ENCODE measurements at regions not wholly inside any gene's neighbourhood (a gene's known extent, or its start where the extent isn't known, plus 50 kb on each side); places are given as distances from the start of the nearest gene placed in this dataset.
"Not testable (repeated sequence)": the region's sequence is repeated elsewhere in the genome, so short reads cannot be mapped to it uniquely, and the experiment has no call there.

DNA sequence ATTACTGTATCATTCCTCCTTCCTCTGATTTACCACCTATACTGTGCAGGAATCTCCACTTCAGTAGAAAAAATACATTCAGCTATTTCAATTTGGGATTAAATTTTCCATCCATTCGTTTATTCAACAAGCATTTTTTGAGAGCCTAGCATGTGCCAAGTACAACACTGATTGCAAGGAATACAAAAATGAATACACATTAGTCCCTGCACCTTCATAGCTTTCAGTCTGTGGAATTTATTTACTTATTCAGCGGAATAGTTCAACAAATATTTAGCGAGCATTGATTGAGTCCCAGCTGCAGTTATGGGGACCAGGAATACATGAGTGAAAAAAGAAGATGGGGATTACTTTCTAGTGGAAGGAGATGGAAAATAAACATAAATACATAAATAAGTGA is 606.8 kb upstream of the TBL1XR1 start:
- Histone ChIP-seq H3K9me3 (ENCODE audit: low read length) (no peaks in the 10 kb centered on the region), H3K36me3 (ENCODE audit: insufficient read depth, low read length) (no peaks in the 10 kb centered on the region), H3K4me1 (ENCODE audit: insufficient read depth, low read length) (no peaks in the 10 kb centered on the region), H3K27me3 (ENCODE audit: insufficient read depth, low read length) (no peaks in the 10 kb centered on the region), H2AFZ (ENCODE audit: low read depth, low read length) (no peak overlapping the region), H3K4me3 (ENCODE audit: low read length) (no peak overlapping the region)

DNA sequence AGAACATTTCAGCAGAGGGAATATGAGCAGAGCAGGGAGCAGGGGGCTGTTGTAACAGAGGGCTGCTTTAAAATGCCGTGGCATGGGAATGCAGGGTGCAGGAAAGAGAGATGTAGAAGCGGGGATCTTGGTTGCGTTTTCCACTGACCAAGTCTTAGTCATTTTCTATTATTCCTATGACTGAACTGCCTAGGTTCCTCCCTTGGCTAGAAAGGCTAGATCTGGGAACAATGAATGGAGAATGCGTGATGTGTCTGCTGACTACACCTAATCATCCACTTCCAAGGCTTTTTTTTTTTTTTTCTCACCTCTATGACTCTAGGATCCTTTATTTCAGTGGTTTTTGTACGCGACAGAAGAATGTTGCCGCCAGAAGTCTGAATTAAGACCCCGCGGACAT is 607.4 kb upstream of the TBL1XR1 start:
- Histone ChIP-seq H2AFZ (ENCODE audit: low read depth, low read length) (no peak overlapping the region), H3K4me1 (ENCODE audit: insufficient read depth, low read length) (no peaks in the 10 kb centered on the region), H3K27me3 (ENCODE audit: insufficient read depth, low read length) (no peaks in the 10 kb centered on the region), H3K36me3 (ENCODE audit: insufficient read depth, low read length) (no peaks in the 10 kb centered on the region), H3K4me3 (ENCODE audit: low read length) (no peak overlapping the region), H3K9me3 (ENCODE audit: low read length) (no peaks in the 10 kb centered on the region)

- Histone ChIP-seq H3K4me3 (ENCODE audit: low read length) (no peak overlapping the region), H3K36me3 (ENCODE audit: insufficient read depth, low read length) (no peaks in the 10 kb centered on the region), H3K9me3 (ENCODE audit: low read length) (no peaks in the 10 kb centered on the region), H3K27me3 (ENCODE audit: insufficient read depth, low read length) (no peaks in the 10 kb centered on the region), H2AFZ (ENCODE audit: low read depth, low read length) (no peak overlapping the region), H3K4me1 (ENCODE audit: insufficient read depth, low read length) (no peaks in the 10 kb centered on the region)
Observed at GRCh38 chr3:177807150-177807875, 610.0 kb upstream of the TBL1XR1 start.

DNA sequence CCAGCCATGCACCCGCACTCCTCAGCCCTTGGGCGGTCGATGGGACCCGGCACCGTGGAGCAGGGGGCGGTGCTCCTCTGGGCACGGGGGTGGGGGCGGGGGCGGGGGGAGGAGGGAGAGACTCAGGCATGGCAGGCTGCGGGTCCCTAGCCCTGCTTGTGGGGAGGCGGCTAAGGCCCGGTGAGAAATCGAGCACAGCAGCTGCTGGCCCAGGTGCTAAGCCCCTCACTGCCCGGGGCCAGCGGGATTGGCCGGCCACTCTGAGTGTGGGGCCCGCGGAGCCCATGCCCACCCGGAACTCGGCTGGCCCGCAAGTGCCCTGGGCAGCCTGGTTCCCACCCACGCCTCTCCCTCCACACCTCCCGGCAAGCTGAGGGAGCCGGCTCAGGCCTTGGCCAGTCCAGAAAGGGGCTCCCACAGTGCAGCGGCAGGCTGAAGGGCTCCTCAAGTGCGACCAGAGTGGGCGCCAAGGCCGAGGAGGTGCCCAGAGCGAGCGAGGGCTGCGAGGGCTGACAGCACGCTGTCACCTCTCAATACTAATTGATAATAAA is 611.7 kb upstream of the TBL1XR1 start:
- H3K9me3 ChIP-seq (ENCODE audit: low read length); H2AFZ ChIP-seq (ENCODE audit: low read depth, low read length); H3K4me1 ChIP-seq (ENCODE audit: insufficient read depth, low read length); H3K27me3 ChIP-seq (ENCODE audit: insufficient read depth, low read length); H3K36me3 ChIP-seq (ENCODE audit: insufficient read depth, low read length); H3K4me3 ChIP-seq (ENCODE audit: low read length): not testable (repeated sequence)

DNA sequence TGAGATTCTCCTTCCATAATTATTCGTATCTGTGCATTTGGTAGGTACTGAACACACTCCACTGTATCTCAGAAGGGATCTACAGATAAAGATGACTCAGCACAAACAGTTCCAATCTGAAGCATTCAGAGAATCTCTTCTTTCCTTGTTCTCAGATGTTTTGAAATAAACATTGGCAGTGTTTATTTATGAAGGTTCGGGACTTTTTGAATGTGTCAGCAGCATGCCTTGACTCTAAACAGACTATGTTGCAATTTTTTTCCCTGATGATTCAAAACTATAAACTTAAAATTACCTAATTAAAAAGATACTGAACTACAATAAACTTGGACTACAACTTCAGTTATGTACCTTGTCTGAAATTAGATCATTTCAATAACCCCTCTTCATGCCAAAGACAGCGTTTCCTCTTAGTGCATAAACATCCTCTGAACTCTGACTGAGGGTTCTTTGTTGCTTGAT is 612.9 kb upstream of the TBL1XR1 start:
- no peak overlapping the region for H2AFZ ChIP-seq (ENCODE audit: low read depth, low read length)
- H3K36me3 ChIP-seq (ENCODE audit: insufficient read depth, low read length): no peaks in the 10 kb centered on the region
- H3K27me3 ChIP-seq (ENCODE audit: insufficient read depth, low read length): no peaks in the 10 kb centered on the region
- H3K4me3 ChIP-seq (ENCODE audit: low read length): no peak overlapping the region
- no peaks in the 10 kb centered on the region for H3K9me3 ChIP-seq (ENCODE audit: low read length)
- no peaks in the 10 kb centered on the region for H3K4me1 ChIP-seq (ENCODE audit: insufficient read depth, low read length)

- Histone ChIP-seq H2AFZ (ENCODE audit: low read depth, low read length) (no peak overlapping the region), H3K4me1 (ENCODE audit: insufficient read depth, low read length) (peaks cover 2% of the 10 kb centered on the region), H3K9me3 (ENCODE audit: low read length) (no peaks in the 10 kb centered on the region), H3K4me3 (ENCODE audit: low read length) (no peak overlapping the region), H3K36me3 (ENCODE audit: insufficient read depth, low read length) (no peaks in the 10 kb centered on the region), H3K27me3 (ENCODE audit: insufficient read depth, low read length) (no peaks in the 10 kb centered on the region)
Observed at GRCh38 chr3:177811112-177811511, 613.8 kb upstream of the TBL1XR1 start.

GRCh38 chr3:177811835-177812234 is 614.6 kb upstream of the TBL1XR1 start:
- Histone ChIP-seq H3K9me3 (ENCODE audit: low read length) (no peaks in the 10 kb centered on the region), H3K4me1 (ENCODE audit: insufficient read depth, low read length) (peaks cover 2% of the 10 kb centered on the region), H3K4me3 (ENCODE audit: low read length) (no peak overlapping the region), H3K27me3 (ENCODE audit: insufficient read depth, low read length) (no peaks in the 10 kb centered on the region), H2AFZ (ENCODE audit: low read depth, low read length) (no peak overlapping the region), H3K36me3 (ENCODE audit: insufficient read depth, low read length) (no peaks in the 10 kb centered on the region)

GRCh38 chr3:177812492-177812891 is 615.2 kb upstream of the TBL1XR1 start:
- Histone ChIP-seq H3K27me3 (ENCODE audit: insufficient read depth, low read length) (no peaks in the 10 kb centered on the region), H2AFZ (ENCODE audit: low read depth, low read length) (no peak overlapping the region), H3K4me3 (ENCODE audit: low read length) (no peak overlapping the region), H3K4me1 (ENCODE audit: insufficient read depth, low read length) (peaks cover 2% of the 10 kb centered on the region), H3K9me3 (ENCODE audit: low read length) (no peaks in the 10 kb centered on the region), H3K36me3 (ENCODE audit: insufficient read depth, low read length) (no peaks in the 10 kb centered on the region)

- Histone ChIP-seq H3K36me3 (ENCODE audit: insufficient read depth, low read length) (no peaks in the 10 kb centered on the region), H3K4me1 (ENCODE audit: insufficient read depth, low read length) (peaks cover 2% of the 10 kb centered on the region), H3K4me3 (ENCODE audit: low read length) (no peak overlapping the region), H3K27me3 (ENCODE audit: insufficient read depth, low read length) (no peaks in the 10 kb centered on the region), H2AFZ (ENCODE audit: low read depth, low read length) (no peak overlapping the region), H3K9me3 (ENCODE audit: low read length) (no peaks in the 10 kb centered on the region)
Observed at GRCh38 chr3:177813322-177813721, 616.0 kb upstream of the TBL1XR1 start.

- Histone ChIP-seq H3K36me3 (ENCODE audit: insufficient read depth, low read length) (no peaks in the 10 kb centered on the region), H3K9me3 (ENCODE audit: low read length) (no peaks in the 10 kb centered on the region), H3K27me3 (ENCODE audit: insufficient read depth, low read length) (no peaks in the 10 kb centered on the region), H3K4me3 (ENCODE audit: low read length) (no peak overlapping the region), H3K4me1 (ENCODE audit: insufficient read depth, low read length) (peaks cover 2% of the 10 kb centered on the region), H2AFZ (ENCODE audit: low read depth, low read length) (no peak overlapping the region)
Observed at GRCh38 chr3:177816667-177817208, 619.5 kb upstream of the TBL1XR1 start.

DNA sequence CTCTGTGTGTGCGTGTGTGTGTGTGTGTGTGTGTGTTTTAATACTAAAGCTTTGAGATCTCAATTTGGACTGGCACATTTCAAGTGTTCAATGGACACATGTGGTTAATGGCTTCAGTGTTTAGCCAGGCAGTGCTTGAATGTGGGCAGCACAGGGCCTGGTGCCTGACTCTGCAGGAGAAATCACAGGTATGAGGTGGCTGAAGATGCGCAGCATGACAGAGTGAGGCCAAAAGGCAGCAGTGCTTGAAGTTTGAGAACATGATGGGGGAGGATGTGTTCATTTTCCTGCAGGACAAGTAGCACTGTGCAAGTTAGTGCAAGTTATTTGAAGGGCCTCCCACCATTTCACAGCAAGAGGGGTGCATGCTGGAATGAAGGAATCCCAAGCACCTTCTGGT is 620.5 kb upstream of the TBL1XR1 start:
- Histone ChIP-seq H3K27me3 (ENCODE audit: insufficient read depth, low read length) (no peaks in the 10 kb centered on the region), H2AFZ (ENCODE audit: low read depth, low read length) (no peak overlapping the region), H3K4me3 (ENCODE audit: low read length) (no peak overlapping the region), H3K36me3 (ENCODE audit: insufficient read depth, low read length) (no peaks in the 10 kb centered on the region), H3K9me3 (ENCODE audit: low read length) (no peaks in the 10 kb centered on the region), H3K4me1 (ENCODE audit: insufficient read depth, low read length) (peaks cover 2% of the 10 kb centered on the region)

- Histone ChIP-seq H3K4me1 (ENCODE audit: insufficient read depth, low read length) (peaks cover 2% of the 10 kb centered on the region), H3K36me3 (ENCODE audit: insufficient read depth, low read length) (no peaks in the 10 kb centered on the region), H3K27me3 (ENCODE audit: insufficient read depth, low read length) (no peaks in the 10 kb centered on the region), H2AFZ (ENCODE audit: low read depth, low read length) (no peak overlapping the region), H3K4me3 (ENCODE audit: low read length) (no peak overlapping the region), H3K9me3 (ENCODE audit: low read length) (no peaks in the 10 kb centered on the region)
Observed at GRCh38 chr3:177818712-177819240, 621.5 kb upstream of the TBL1XR1 start.

DNA sequence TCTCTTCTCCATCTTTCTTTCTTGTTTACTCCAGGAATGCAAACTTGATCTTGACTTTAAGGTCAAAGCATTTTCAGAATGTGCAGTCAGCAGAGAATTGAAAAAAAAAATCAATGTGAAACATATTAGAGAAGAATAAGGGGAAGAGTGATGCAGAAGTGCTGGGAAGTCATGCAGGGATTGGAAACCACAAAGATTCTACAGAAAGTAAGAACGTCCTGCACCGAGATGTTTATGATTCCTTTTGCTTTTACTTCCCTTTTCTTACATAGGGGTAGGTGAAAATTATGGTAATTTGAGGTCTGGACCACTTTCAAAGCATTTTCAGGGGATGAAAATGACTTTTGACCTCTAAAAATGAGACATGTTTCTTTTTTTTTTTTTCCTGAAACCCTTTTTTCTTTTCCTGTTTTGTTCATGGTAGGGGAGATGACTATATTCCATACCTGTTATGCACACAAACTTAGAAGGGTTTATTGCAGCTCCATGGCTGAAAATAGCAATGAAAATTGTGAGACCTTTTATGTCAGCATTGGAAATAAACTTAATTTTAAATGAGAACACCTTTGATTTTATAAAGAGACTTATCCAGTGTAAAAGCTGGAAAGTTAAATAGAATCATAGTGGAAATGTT is 623.5 kb upstream of the TBL1XR1 start:
- H3K4me1 ChIP-seq (ENCODE audit: insufficient read depth, low read length): peaks cover 14% of the 10 kb centered on the region
- no peak overlapping the region for H3K4me3 ChIP-seq (ENCODE audit: low read length)
- H3K36me3 ChIP-seq (ENCODE audit: insufficient read depth, low read length): no peaks in the 10 kb centered on the region
- no peaks in the 10 kb centered on the region for H3K9me3 ChIP-seq (ENCODE audit: low read length)
- H2AFZ ChIP-seq (ENCODE audit: low read depth, low read length): no peak overlapping the region
- H3K27me3 ChIP-seq (ENCODE audit: insufficient read depth, low read length): no peaks in the 10 kb centered on the region

Data from neuron (in vitro differentiated cells).